Ishikawa (cell line): ENCODE measurements at regions not wholly inside any gene's neighbourhood (a gene's known extent, or its start where the extent isn't known, plus 50 kb on each side); places are given as distances from the start of the nearest gene placed in this dataset.

Experiments
- CREB1 ChIP-seq: IDR thresholded peaks from 2 replicates; pipeline ENCODE4 v1.6.1; 2012; ENCODE audit warnings: low read depth
- EP300 ChIP-seq: IDR thresholded peaks from 2 replicates; pipeline ENCODE4 v1.6.1; 2012; ENCODE audit warnings: borderline replicate concordance
- MAX ChIP-seq: IDR thresholded peaks from 2 replicates; pipeline ENCODE4 v1.6.1; 2012
- NFIC ChIP-seq: IDR thresholded peaks from 2 replicates; pipeline ENCODE4 v1.6.1; 2012
- RAD21 ChIP-seq: IDR thresholded peaks from 2 replicates; pipeline ENCODE4 v1.6.1; 2012; ENCODE audit warnings: low read depth
- TEAD4 ChIP-seq: IDR thresholded peaks from 2 replicates; pipeline ENCODE4 v1.6.1; 2012

GRCh38 chr2:37802211-37802752 is 122.8 kb upstream of the RMDN2 start:
- TF ChIP-seq EP300: no peak
- TF ChIP-seq NFIC: no peak
- TF ChIP-seq RAD21: no peak
- no peak for TF ChIP-seq TEAD4
- TF ChIP-seq CREB1: no peak
- TF ChIP-seq MAX: no peak
